Keratinocyte (primary cell): ENCODE measurements at regions not wholly inside any gene's neighbourhood (a gene's known extent, or its start where the extent isn't known, plus 50 kb on each side); places are given as distances from the start of the nearest gene placed in this dataset.

Experiments used
- EZH2 ChIP-seq: IDR thresholded peaks from one replicate; pipeline ENCODE4 v1.6.1; 2012; ENCODE audit warnings: inconsistent platforms, mild to moderate bottlenecking, low read length, moderate library complexity
- TF ChIP-seq, protein P1 (sequence below), 3 experiments: IDR thresholded peaks in 1 of 3; conservative IDR thresholded peaks in 1 of 3; optimal IDR thresholded peaks in 1 of 3; 2 replicates in 2 of 3; 3 replicates in 1 of 3; pipeline versions ENCODE3 to v1.5.1; 2011; ENCODE audit warnings: low read length in 3 of 3, mild to moderate bottlenecking in 3 of 3, moderate library complexity in 2 of 3, control low read depth in 1 of 3, inconsistent platforms in 1 of 3; ENCODE audit not compliant: insufficient read depth in 2 of 3; ENCODE audit errors: extremely low read depth in 1 of 3

GRCh38 chr2:190149200-190149599 is 86.7 kb upstream of the MSTN start:
- TF ChIP-seq, protein P1, sequence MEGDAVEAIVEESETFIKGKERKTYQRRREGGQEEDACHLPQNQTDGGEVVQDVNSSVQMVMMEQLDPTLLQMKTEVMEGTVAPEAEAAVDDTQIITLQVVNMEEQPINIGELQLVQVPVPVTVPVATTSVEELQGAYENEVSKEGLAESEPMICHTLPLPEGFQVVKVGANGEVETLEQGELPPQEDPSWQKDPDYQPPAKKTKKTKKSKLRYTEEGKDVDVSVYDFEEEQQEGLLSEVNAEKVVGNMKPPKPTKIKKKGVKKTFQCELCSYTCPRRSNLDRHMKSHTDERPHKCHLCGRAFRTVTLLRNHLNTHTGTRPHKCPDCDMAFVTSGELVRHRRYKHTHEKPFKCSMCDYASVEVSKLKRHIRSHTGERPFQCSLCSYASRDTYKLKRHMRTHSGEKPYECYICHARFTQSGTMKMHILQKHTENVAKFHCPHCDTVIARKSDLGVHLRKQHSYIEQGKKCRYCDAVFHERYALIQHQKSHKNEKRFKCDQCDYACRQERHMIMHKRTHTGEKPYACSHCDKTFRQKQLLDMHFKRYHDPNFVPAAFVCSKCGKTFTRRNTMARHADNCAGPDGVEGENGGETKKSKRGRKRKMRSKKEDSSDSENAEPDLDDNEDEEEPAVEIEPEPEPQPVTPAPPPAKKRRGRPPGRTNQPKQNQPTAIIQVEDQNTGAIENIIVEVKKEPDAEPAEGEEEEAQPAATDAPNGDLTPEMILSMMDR (optimal IDR thresholded peaks at IDR 0.05 in 1 of 3, IDR thresholded peaks at IDR 0.05 in 1 of 3, conservative IDR thresholded peaks at IDR 0.05 in 1 of 3; ENCODE audit: extremely low read depth in 1 of 3, insufficient read depth in 2 of 3, low read length in 3 of 3): no peak
- TF ChIP-seq EZH2: no peak
